MM.1S (cell line): ENCODE measurements at regions not wholly inside any gene's neighbourhood (a gene's known extent, or its start where the extent isn't known, plus 50 kb on each side); places are given as distances from the start of the nearest gene placed in this dataset.

Source experiments
- EZH2 ChIP-seq: fragments of 300-600 bp; sonication (generic); optimal IDR thresholded peaks from 2 replicates; pipeline ENCODE3; 2017; ENCODE audit warnings: low read depth, mild to moderate bottlenecking, antibody characterized with exemption, low read length, mixed read lengths
- EZH2phosphoT487 ChIP-seq: fragments of 300-600 bp; sonication (generic); IDR thresholded peaks from 2 replicates; pipeline ENCODE4 v1.6.1; 2018; ENCODE audit warnings: antibody characterized with exemption, low read length
- TF ChIP-seq, protein P1 (sequence below): fragments of 300-600 bp; sonication (generic); IDR thresholded peaks from 2 replicates; pipeline ENCODE4 v1.5.1; 2016; ENCODE audit warnings: antibody characterized with exemption, low read length, mixed read lengths

DNA sequence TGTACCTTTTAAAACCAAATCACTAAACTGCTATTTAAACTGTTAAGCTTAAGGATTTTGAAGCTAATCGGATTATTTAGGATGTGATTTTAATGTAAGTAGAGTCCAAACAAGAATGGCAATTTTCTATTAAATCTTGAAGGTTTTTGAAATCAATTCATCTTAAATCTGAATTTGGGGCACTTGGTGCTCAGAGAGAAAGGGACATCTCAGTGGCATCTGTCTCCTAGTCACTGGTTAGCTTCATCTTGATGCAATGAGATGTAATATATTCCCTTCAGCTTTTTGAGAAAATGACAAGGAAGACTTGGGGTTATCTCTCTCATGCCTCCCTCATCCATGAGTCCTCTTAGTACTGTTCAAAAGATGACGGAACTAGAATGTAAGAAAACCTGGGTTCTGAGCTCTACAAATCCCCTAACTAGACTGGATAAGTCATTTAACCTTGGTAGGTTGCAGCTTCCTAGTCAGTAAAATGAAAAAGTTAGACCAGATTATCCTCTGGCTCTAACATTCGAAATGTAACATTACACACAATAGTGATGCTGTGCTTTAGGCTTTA, 198.5 kb upstream of the NEBL start:
- TF ChIP-seq, protein P1, sequence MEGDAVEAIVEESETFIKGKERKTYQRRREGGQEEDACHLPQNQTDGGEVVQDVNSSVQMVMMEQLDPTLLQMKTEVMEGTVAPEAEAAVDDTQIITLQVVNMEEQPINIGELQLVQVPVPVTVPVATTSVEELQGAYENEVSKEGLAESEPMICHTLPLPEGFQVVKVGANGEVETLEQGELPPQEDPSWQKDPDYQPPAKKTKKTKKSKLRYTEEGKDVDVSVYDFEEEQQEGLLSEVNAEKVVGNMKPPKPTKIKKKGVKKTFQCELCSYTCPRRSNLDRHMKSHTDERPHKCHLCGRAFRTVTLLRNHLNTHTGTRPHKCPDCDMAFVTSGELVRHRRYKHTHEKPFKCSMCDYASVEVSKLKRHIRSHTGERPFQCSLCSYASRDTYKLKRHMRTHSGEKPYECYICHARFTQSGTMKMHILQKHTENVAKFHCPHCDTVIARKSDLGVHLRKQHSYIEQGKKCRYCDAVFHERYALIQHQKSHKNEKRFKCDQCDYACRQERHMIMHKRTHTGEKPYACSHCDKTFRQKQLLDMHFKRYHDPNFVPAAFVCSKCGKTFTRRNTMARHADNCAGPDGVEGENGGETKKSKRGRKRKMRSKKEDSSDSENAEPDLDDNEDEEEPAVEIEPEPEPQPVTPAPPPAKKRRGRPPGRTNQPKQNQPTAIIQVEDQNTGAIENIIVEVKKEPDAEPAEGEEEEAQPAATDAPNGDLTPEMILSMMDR = no peak
- no peak for TF ChIP-seq EZH2
- TF ChIP-seq EZH2phosphoT487 = no peak
